ENCODE measurements at regions not wholly inside any gene's neighbourhood (a gene's known extent, or its start where the extent isn't known, plus 50 kb on each side); places are given as distances from the start of the nearest gene placed in this dataset.
A peak's percentile ranks its signal among the peaks of the same experiment; 100 is the strongest.
"Not testable (repeated sequence)": the region's sequence is repeated elsewhere in the genome, so short reads cannot be mapped to it uniquely, and the experiment has no call there.

DNA sequence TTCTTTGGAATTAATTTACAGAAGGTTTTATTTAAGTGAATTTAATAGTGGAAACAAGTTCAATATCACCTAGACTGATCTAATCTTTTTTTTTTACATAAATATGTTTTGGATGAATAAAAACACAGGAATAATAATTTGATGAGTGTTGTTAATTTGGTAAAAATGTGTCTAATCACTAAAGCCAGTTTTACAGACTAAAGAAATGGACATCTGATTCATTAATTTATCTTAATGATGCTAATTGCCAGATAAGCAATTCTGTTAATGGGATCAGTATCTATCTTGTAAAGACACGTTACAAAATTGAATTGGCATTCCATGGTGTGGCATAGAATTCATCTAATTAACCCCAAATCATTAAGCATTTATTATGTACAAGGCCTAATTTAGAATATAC is 743.3 kb upstream of the CDH6 start:
- Mint-ChIP-seq H3K27me3 (ENCODE audit: low read depth) (no peaks in the 10 kb centered on the region), H3K27ac (no peak overlapping the region), H3K4me3 (no peak overlapping the region), H3K9me3 (no peaks in the 10 kb centered on the region), H3K4me1 (no peaks in the 10 kb centered on the region), H3K36me3 (ENCODE audit: low read depth) (no peaks in the 10 kb centered on the region)
- TF ChIP-seq, protein P1, sequence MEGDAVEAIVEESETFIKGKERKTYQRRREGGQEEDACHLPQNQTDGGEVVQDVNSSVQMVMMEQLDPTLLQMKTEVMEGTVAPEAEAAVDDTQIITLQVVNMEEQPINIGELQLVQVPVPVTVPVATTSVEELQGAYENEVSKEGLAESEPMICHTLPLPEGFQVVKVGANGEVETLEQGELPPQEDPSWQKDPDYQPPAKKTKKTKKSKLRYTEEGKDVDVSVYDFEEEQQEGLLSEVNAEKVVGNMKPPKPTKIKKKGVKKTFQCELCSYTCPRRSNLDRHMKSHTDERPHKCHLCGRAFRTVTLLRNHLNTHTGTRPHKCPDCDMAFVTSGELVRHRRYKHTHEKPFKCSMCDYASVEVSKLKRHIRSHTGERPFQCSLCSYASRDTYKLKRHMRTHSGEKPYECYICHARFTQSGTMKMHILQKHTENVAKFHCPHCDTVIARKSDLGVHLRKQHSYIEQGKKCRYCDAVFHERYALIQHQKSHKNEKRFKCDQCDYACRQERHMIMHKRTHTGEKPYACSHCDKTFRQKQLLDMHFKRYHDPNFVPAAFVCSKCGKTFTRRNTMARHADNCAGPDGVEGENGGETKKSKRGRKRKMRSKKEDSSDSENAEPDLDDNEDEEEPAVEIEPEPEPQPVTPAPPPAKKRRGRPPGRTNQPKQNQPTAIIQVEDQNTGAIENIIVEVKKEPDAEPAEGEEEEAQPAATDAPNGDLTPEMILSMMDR (IDR thresholded peaks at IDR 0.05; ENCODE audit: unreplicated experiment in 3 of 3), result no peak

DNA sequence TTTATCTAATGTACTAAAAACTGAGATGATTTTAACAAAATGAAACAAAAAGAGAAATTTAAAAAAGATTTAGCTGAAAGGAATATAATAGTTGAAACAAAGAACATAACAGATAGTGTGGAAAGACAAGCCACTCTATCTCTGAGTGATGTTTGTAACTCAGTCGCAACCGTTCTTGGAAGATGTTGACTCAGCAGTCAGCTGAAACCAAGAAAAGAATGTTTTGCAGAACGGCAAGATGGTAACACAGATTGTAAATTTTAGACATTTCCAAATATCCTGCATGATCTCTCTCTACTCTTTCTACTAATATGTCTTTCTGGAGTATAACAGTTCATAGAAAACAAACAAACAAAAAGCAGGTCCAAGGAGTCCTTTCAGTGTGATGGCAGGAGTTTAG is 746.1 kb upstream of the CDH6 start:
- Mint-ChIP-seq H3K27ac (no peak overlapping the region), H3K4me1 (no peaks in the 10 kb centered on the region), H3K4me3 (no peak overlapping the region), H3K9me3 (no peaks in the 10 kb centered on the region), H3K27me3 (ENCODE audit: low read depth) (no peaks in the 10 kb centered on the region), H3K36me3 (ENCODE audit: low read depth) (no peaks in the 10 kb centered on the region)
- TF ChIP-seq, protein P1 (IDR thresholded peaks at IDR 0.05; ENCODE audit: unreplicated experiment in 3 of 3), result no peak

DNA sequence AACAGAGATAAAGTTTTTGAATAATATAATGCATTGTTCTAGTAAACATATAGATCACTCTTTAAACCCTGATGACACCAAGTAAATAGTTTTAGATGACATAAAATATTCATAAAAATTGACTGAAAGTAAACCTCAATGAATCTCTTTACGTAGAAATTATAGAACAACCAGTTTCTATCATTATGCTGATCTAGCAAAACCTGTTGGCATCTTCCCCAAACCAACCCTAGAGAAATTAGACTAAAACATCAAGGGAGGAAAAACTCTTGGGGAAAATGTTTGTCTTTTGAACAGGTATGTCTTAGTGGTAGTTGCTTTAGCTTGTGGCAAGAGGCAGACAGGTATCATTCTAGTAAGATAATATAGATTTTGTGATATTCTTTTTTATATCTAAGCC is 747.0 kb upstream of the CDH6 start:
- Mint-ChIP-seq H3K27ac (no peak overlapping the region), H3K27me3 (ENCODE audit: low read depth) (no peaks in the 10 kb centered on the region), H3K36me3 (ENCODE audit: low read depth) (no peaks in the 10 kb centered on the region), H3K9me3 (peaks cover 3% of the 10 kb centered on the region), H3K4me3 (no peak overlapping the region), H3K4me1 (no peaks in the 10 kb centered on the region)
- TF ChIP-seq, protein P1 (IDR thresholded peaks at IDR 0.05; ENCODE audit: unreplicated experiment in 3 of 3), result no peak

DNA sequence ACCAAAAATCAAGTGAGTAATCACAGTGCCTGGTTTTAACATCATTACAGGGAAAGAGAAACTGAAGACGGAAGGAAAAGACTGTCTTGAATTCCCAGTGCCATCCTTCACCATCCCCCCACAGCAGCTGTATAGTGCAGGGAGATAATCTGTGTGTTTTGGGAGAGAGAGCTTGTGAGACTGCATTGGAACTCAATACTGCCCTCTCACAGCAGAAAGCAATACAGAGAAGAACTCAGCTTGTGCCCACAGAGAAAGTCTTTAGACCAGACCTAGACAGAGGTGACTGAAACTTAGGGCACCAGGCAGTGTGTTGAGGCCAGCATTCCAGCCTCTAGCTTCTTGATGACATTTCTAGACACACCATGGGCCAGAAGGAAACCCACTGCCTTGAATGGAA is 754.7 kb upstream of the CDH6 start:
- TF ChIP-seq, protein P1 (IDR thresholded peaks at IDR 0.05; ENCODE audit: unreplicated experiment in 3 of 3), result no peak
- H3K27ac Mint-ChIP-seq, result no peak overlapping the region
- H3K4me3 Mint-ChIP-seq, result no peak overlapping the region
- no peaks in the 10 kb centered on the region for H3K36me3 Mint-ChIP-seq (ENCODE audit: low read depth)
- no peaks in the 10 kb centered on the region for H3K27me3 Mint-ChIP-seq (ENCODE audit: low read depth)
- no peaks in the 10 kb centered on the region for H3K4me1 Mint-ChIP-seq
- H3K9me3 Mint-ChIP-seq, result peaks cover 21% of the 10 kb centered on the region

DNA sequence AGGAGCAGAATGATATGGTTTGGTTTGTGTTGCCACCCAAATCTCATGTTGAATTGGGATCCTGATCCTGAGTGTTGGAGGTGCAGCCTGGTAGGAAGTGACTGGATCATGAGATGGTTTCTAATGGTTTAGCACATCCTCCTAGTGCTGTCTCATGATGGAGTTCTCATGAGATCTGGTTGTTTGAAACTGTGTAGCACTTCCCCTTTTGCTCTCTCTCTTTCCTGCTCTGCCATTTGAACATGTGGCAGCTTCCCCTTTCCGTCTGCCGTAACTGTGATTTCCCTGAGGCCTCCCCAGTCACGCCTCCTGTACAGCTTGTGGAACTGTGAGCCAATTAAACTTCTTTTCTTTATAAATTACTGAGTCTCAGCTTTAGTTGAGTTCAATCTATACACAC is 756.8 kb upstream of the CDH6 start:
- Mint-ChIP-seq H3K4me3 (no peak overlapping the region), H3K36me3 (ENCODE audit: low read depth) (no peaks in the 10 kb centered on the region), H3K27me3 (ENCODE audit: low read depth) (no peaks in the 10 kb centered on the region), H3K27ac (no peak overlapping the region), H3K9me3 (peaks cover 18% of the 10 kb centered on the region), H3K4me1 (no peaks in the 10 kb centered on the region)
- TF ChIP-seq, protein P1 (IDR thresholded peaks at IDR 0.05; ENCODE audit: unreplicated experiment in 3 of 3), result no peak

DNA sequence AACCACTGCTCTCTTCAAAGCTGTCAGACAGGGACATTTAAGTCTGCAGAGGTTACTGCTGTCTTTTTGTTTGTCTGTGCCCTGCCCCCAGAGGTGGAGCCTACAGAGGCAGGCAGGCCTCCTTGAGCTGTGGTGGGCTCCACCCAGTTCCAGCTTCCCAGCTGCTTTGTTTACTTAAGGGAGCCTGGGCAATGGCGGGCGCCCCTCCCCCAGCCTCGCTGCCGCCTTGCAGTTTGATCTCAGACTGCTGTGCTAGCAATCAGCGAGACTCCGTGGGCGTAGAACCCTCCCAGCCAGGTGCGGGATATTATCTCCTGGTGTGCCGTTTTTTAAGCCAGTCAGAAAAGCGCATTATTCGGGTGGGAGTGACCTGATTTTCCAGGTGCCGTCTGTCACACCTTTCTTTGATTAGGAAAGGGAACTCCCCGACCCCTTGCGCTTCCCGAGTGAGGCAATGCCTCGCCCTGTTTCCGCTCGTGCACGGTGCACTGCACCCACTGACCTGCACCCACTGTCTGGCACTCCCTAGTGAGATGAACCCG is 764.5 kb upstream of the CDH6 start:
- H3K27me3 Mint-ChIP-seq (ENCODE audit: low read depth); H3K4me1 Mint-ChIP-seq; H3K36me3 Mint-ChIP-seq (ENCODE audit: low read depth): not testable (repeated sequence)
- peak overlapping the region in 1 of 3 experiments; percentile 55 for H3K27ac Mint-ChIP-seq
- H3K4me3 Mint-ChIP-seq, result peak overlapping the region; percentile 60 to 75 (median 73)
- peaks cover 15% of the 10 kb centered on the region for H3K9me3 Mint-ChIP-seq

Data from nephron (organoid).